Colonic mucosa (tissue), 4 donors: ENCODE measurements at regions not wholly inside any gene's neighbourhood (a gene's known extent, or its start where the extent isn't known, plus 50 kb on each side); places are given as distances from the start of the nearest gene placed in this dataset.

Source experiments
- DNase-seq: peaks from one replicate; pipeline ENCODE4 v3.0.0-alpha.2; 2020
- H3K27ac ChIP-seq: fragments of 200-600 bp; one replicate; pipeline ENCODE4 v1.8.0; 2021
- H3K27me3 ChIP-seq: fragments of 200-600 bp; one replicate; pipeline ENCODE4 v1.8.0; 2021
- H3K36me3 ChIP-seq: fragments of 200-600 bp; one replicate; pipeline ENCODE4 v1.8.0; 2021
- H3K4me1 ChIP-seq: fragments of 200-600 bp; one replicate; pipeline ENCODE4 v1.8.0; 2021; ENCODE audit warnings: mild to moderate bottlenecking
- H3K4me3 ChIP-seq: fragments of 200-600 bp; one replicate; pipeline ENCODE4 v1.8.0; 2021
- H3K9ac ChIP-seq, 2 donors: one replicate each; pipeline ENCODE4 v1.7.0; 2013; ENCODE audit warnings: control low read depth in 2 of 2, low read depth in 2 of 2, low read length in 2 of 2
- H3K9me3 ChIP-seq: fragments of 200-600 bp; one replicate; pipeline ENCODE4 v1.8.0; 2021
- CTCF ChIP-seq: fragments of 200-600 bp; IDR thresholded peaks from one replicate; pipeline ENCODE4 v1.8.0; 2022; ENCODE audit warnings: antibody characterized with exemption, mild to moderate bottlenecking
- intact Hi-C: fragments of 100-400 bp; cut with DNase I; formaldehyde crosslinking; loops from one replicate; pipeline ENCODE4 v1.14.1; 2022
- donor health status: healthy.
- donor health status: DM: no; HTN: no; CAD: no.
- donor health status: DM: no; HTN: no; CAD: no.

GRCh38 chr2:239651859-239652258 lies 251.0 kb upstream of the HDAC4 start:
- no peak overlapping the region for H3K27ac ChIP-seq
- TF ChIP-seq CTCF: no peak
- H3K9ac ChIP-seq: no peak overlapping the region
- H3K27me3 ChIP-seq: no peaks in the 10 kb centered on the region
- H3K4me3 ChIP-seq: no peak overlapping the region
- no peak for DNase-seq
- no peaks in the 10 kb centered on the region for H3K4me1 ChIP-seq
- intact Hi-C loops: no loop called here
- H3K9me3 ChIP-seq: no peaks in the 10 kb centered on the region
- no peaks in the 10 kb centered on the region for H3K36me3 ChIP-seq

- Histone ChIP-seq H3K4me1 (no peaks in the 10 kb centered on the region), H3K9me3 (no peaks in the 10 kb centered on the region), H3K36me3 (no peaks in the 10 kb centered on the region), H3K4me3 (no peak overlapping the region), H3K9ac (no peak overlapping the region), H3K27ac (no peak overlapping the region), H3K27me3 (no peaks in the 10 kb centered on the region)
- no peak for DNase-seq
- TF ChIP-seq CTCF: no peak
- intact Hi-C loops: no loop called here
Observed at GRCh38 chr2:239650674-239651073, 249.9 kb upstream of the HDAC4 start.

DNA sequence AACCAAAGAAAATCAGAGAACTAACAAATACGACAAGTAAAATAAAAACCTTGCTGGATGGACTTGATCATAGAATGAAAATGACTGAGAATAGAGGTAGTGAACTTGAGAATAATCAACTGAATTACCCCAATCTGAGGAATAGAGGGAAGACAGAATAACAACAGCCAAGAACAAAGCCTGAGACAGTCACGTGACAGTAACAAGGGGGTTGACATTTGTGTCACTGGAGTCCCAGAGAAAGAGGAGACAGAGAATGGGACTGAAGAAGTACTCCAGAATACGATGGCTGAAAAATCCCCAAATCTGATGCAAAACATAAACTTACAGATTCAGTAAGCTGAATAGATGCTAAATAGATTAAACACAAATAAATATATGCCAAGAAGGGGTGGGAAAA lies 248.5 kb upstream of the HDAC4 start:
- no peaks in the 10 kb centered on the region for H3K9me3 ChIP-seq
- no peak for DNase-seq
- H3K27ac ChIP-seq: no peak overlapping the region
- intact Hi-C loops: no loop called here
- TF ChIP-seq CTCF: no peak
- H3K4me1 ChIP-seq: no peaks in the 10 kb centered on the region
- H3K36me3 ChIP-seq: no peaks in the 10 kb centered on the region
- no peaks in the 10 kb centered on the region for H3K27me3 ChIP-seq
- no peak overlapping the region for H3K9ac ChIP-seq
- no peak overlapping the region for H3K4me3 ChIP-seq

DNA sequence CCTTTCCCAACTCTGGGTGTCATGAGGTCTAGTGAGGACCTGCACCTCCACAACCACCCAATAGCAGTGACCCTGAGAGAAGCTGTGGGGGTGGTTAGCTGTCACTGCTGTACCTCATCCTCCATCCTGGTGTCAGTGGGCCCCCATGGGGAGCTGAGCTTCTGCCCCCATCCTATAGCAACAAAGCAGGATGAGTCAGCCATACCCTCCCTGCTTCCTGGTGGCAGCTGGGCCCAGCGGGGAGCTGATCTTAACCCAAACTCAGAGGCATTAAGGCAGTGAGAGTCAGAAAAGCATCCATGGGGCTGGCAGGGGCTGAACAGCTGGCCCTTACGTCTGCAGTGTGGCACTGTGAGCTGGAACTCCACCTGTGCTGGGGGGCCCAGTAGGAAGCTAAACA lies 247.8 kb upstream of the HDAC4 start:
- TF ChIP-seq CTCF: no peak
- intact Hi-C loops: no loop called here
- H3K9ac ChIP-seq: no peak overlapping the region
- H3K9me3 ChIP-seq: no peaks in the 10 kb centered on the region
- no peak for DNase-seq
- no peak overlapping the region for H3K27ac ChIP-seq
- no peaks in the 10 kb centered on the region for H3K27me3 ChIP-seq
- no peak overlapping the region for H3K4me3 ChIP-seq
- no peaks in the 10 kb centered on the region for H3K36me3 ChIP-seq
- no peaks in the 10 kb centered on the region for H3K4me1 ChIP-seq

GRCh38 chr2:239647052-239647819 lies 246.4 kb upstream of the HDAC4 start:
- Histone ChIP-seq H3K27me3 (no peaks in the 10 kb centered on the region), H3K9ac (no peak overlapping the region), H3K4me1 (no peaks in the 10 kb centered on the region), H3K9me3 (no peaks in the 10 kb centered on the region), H3K4me3 (no peak overlapping the region), H3K36me3 (no peaks in the 10 kb centered on the region), H3K27ac (no peak overlapping the region)
- no peak for DNase-seq
- TF ChIP-seq CTCF: no peak
- intact Hi-C loops: no loop called here
